Kidney (tissue), 13 donors: ENCODE measurements at regions not wholly inside any gene's neighbourhood (a gene's known extent, or its start where the extent isn't known, plus 50 kb on each side); places are given as distances from the start of the nearest gene placed in this dataset.
A peak's percentile ranks its signal among the peaks of the same experiment; 100 is the strongest.

Experiments used
- DNase-seq, 5 donors: peaks; one replicate each; pipeline ENCODE4 v3.0.0-alpha.2; 2013 to 2020
- FAIRE-seq: peaks from 2 replicates; lab custom pipeline; 2012; peaks lifted over from hg19 to GRCh38; lab: Jason Lieb, UNC
- H3K27ac ChIP-seq, 2 donors: one replicate each; pipeline ENCODE4 v1.7.0; 2013; ENCODE audit warnings: low read depth in 2 of 2, low read length in 2 of 2, inconsistent platforms in 1 of 2
- H3K27me3 ChIP-seq: one replicate; pipeline ENCODE4 v1.7.1; 2013; ENCODE audit warnings: low read length, inconsistent platforms; ENCODE audit not compliant: control insufficient read depth, insufficient read depth
- H3K36me3 ChIP-seq, 3 donors: one replicate each; pipeline versions ENCODE4 v1.7.0 to v1.7.1; 2013; ENCODE audit warnings: low read length in 3 of 3, control low read depth in 1 of 3, inconsistent platforms in 1 of 3; ENCODE audit not compliant: insufficient read depth in 3 of 3, control insufficient read depth in 2 of 3
- H3K4me1 ChIP-seq, 3 donors: one replicate each; pipeline versions ENCODE4 v1.7.0 to v1.7.1; 2013; ENCODE audit warnings: low read length in 3 of 3, inconsistent platforms in 1 of 3, low read depth in 1 of 3; ENCODE audit not compliant: control insufficient read depth in 2 of 3, insufficient read depth in 2 of 3
- H3K4me3 ChIP-seq, 3 donors: one replicate each; pipeline versions ENCODE4 v1.7.0 to v1.8.1; 2013; ENCODE audit warnings: low read length in 3 of 3, control low read depth in 1 of 3, inconsistent platforms in 1 of 3
- H3K9ac ChIP-seq, 3 donors: one replicate each; pipeline versions ENCODE4 v1.7.0 to v1.7.1; 2013; ENCODE audit warnings: low read length in 3 of 3, control low read depth in 1 of 3, inconsistent platforms in 1 of 3
- H3K9me3 ChIP-seq, 3 donors: one replicate each; pipeline versions ENCODE4 v1.7.0 to v1.7.1; 2013; ENCODE audit warnings: low read length in 3 of 3, control low read depth in 1 of 3, inconsistent platforms in 1 of 3; ENCODE audit not compliant: control insufficient read depth in 2 of 3, insufficient read depth in 1 of 3
- intact Hi-C: fragments of 100-400 bp; cut with DNase I; formaldehyde crosslinking; loops from one replicate; pipeline ENCODE4 v1.11.1; 2022
- TF ChIP-seq, protein P1 (sequence below): IDR thresholded peaks from 3 replicates; pipeline ENCODE4 v1.5.1; 2012; ENCODE audit warnings: mild to moderate bottlenecking, moderate library complexity, borderline replicate concordance; ENCODE audit not compliant: insufficient read depth; ENCODE audit errors: extremely low read depth
- donor health status: control.
- donor health status: control.
- donor health status: control.
- donor health status: control.
- donor health status: control.
- donor health status: DM: yes; HTN: yes; CAD: no.
- donor health status: Normal renal cell carcinoma (clear cell type).

DNA sequence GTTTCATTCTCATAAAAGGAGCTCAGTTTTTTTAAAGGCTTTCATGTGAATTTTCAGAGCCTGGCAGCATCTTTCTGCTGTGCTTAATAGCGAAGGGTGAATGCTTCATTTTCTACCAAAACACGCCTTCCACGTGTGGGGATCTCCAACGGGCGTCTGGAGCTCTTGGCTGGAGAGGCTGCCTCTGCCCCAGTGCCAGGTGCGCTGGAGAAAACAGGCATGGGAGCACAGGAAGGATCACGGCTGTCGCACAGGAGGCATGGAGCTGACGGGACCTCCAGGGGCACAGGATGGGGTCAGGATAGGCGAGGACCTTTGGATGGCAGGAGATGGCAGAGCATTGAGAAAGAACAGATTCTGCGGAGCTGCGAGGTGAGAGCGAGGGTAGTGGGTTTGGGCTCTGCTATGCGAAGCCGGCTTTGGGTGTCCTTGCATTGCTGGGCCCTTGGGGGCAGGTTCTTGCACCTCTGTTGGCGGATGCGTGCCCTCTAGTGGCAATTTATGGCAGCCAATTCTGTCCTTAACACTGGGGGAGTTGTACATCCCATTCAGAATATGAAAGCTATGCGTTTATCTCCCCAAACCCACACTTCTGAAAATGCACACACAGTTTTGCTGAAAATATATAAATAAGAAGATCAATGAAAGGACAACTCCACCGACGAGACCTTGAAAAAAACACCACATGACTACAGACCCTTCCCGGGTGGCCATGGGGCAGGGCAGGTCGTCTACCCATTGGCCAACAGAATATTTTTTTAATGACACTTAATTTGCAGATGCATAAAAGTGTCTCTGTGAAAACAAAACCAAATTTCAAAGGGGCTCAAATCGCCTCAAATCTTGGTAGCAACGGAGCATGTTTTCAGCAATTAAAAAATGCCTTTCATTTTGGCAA is 90.4 kb upstream of the SLC35G4 start:
- Histone ChIP-seq H3K4me3 (no peak overlapping the region), H3K27ac (no peak overlapping the region), H3K9ac (no peak overlapping the region), H3K36me3 (no peaks in the 10 kb centered on the region), H3K9me3 (no peaks in the 10 kb centered on the region), H3K4me1 (no peaks in the 10 kb centered on the region), H3K27me3 (no peaks in the 10 kb centered on the region)
- DNase-seq = peak in 4 of 5 donors; percentile 35 to 61 (median 44)
- intact Hi-C loops = no loop called here
- TF ChIP-seq, protein P1, sequence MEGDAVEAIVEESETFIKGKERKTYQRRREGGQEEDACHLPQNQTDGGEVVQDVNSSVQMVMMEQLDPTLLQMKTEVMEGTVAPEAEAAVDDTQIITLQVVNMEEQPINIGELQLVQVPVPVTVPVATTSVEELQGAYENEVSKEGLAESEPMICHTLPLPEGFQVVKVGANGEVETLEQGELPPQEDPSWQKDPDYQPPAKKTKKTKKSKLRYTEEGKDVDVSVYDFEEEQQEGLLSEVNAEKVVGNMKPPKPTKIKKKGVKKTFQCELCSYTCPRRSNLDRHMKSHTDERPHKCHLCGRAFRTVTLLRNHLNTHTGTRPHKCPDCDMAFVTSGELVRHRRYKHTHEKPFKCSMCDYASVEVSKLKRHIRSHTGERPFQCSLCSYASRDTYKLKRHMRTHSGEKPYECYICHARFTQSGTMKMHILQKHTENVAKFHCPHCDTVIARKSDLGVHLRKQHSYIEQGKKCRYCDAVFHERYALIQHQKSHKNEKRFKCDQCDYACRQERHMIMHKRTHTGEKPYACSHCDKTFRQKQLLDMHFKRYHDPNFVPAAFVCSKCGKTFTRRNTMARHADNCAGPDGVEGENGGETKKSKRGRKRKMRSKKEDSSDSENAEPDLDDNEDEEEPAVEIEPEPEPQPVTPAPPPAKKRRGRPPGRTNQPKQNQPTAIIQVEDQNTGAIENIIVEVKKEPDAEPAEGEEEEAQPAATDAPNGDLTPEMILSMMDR = peak; percentile 45
- FAIRE-seq = no peak

DNA sequence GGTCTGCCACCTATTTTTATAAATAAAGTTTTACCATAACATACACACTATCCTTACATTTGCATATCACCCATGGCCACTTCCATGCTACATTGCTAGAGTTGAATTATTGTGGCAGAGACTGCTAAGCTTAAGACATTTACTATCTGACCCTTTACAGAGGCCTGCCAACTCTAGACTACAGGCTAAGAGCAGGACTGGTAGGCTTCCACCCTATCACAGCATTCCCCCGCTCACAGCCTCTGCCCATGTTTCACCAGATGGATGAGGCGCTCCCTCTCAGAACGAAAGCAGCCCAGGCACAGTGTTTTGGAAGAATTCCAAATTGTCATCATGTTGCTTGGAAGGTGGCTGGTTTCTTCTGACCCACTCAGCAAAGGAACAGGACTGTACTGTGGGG is 91.7 kb upstream of the SLC35G4 start:
- H3K9ac ChIP-seq = no peak overlapping the region
- TF ChIP-seq, protein P1 = no peak
- H3K4me3 ChIP-seq = no peak overlapping the region
- DNase-seq (no peak), FAIRE-seq (no peak)
- no peaks in the 10 kb centered on the region for H3K9me3 ChIP-seq
- intact Hi-C loops = no loop called here
- H3K36me3 ChIP-seq = no peaks in the 10 kb centered on the region
- no peaks in the 10 kb centered on the region for H3K27me3 ChIP-seq
- H3K27ac ChIP-seq = no peak overlapping the region
- H3K4me1 ChIP-seq = no peaks in the 10 kb centered on the region

DNA sequence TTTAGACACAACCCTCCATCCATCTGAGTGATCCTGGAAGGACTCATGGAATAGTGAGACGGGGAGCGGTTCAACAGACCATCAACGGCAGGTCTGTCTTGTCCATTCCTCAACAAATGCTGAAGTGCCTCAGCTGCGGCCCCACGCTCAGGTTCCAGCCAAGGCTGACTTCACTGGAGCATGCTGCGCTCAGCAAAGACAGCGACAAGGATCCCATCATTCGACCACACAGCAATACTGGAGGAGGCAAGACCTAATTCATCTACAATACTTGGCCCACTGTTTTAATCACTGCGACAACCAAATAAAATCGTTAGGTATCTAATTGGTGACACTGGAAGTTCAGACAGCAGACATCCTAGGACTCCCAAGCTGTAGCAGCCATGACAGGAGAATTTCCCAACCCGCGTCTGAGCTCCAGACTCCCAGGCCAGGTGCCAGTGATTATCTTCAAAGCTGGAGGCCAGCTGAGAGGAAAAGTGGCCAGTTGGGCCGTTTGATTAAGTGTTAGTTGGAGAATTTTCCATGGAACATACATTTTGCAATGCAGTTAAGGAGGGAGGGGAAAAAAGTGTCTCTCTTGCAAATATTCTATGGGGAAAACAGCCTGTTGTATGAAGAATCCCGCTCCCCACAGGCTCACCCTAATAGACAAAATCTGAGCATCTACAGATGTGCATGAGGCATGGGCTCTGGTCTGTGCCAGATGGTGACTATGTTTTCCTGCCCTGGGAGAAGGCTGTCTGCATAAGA is 92.5 kb upstream of the SLC35G4 start:
- Histone ChIP-seq H3K36me3 (no peaks in the 10 kb centered on the region), H3K4me3 (no peak overlapping the region), H3K9me3 (no peaks in the 10 kb centered on the region), H3K9ac (no peak overlapping the region), H3K27me3 (no peaks in the 10 kb centered on the region), H3K4me1 (peaks cover 0 to 4% (median 0%) of the 10 kb centered on the region in 3 donors), H3K27ac (no peak overlapping the region)
- TF ChIP-seq, protein P1 = no peak
- DNase-seq (no peak), FAIRE-seq (no peak)
- intact Hi-C loops = no loop called here
